Smooth muscle cell (in vitro differentiated cells): ENCODE measurements at regions not wholly inside any gene's neighbourhood (a gene's known extent, or its start where the extent isn't known, plus 50 kb on each side); places are given as distances from the start of the nearest gene placed in this dataset.

Experiments used
- DNase-seq: peaks from one replicate; lab custom pipeline; 2025; ENCODE audit not compliant: unreplicated experiment; lab: John Stamatoyannopoulos, UW
- H2AFZ ChIP-seq: fragments of 200-600 bp; sonication (generic); 2 replicates; pipeline ENCODE4 v1.6.0; 2016; ENCODE audit warnings: antibody characterized with exemption, low read depth, mild to moderate bottlenecking
- H3F3A ChIP-seq: fragments of 200-600 bp; sonication (generic); 2 replicates; pipeline ENCODE4 v1.6.0; 2017; ENCODE audit warnings: antibody characterized with exemption, low read depth
- H3K27ac ChIP-seq: fragments of 200-600 bp; sonication (generic); 2 replicates; pipeline ENCODE4 v1.5.1; 2016; ENCODE audit warnings: low read depth, mild to moderate bottlenecking
- H3K27me3 ChIP-seq: fragments of 200-600 bp; sonication (generic); 2 replicates; pipeline ENCODE4 v1.6.1; 2016; ENCODE audit warnings: low read depth, mild to moderate bottlenecking
- H3K36me3 ChIP-seq: fragments of 200-600 bp; sonication (generic); 2 replicates; pipeline ENCODE4 v1.5.1; 2016; ENCODE audit warnings: low read depth
- H3K4me1 ChIP-seq: fragments of 200-600 bp; sonication (generic); 2 replicates; pipeline ENCODE4 v1.5.1; 2016; ENCODE audit warnings: low read depth
- H3K4me2 ChIP-seq: fragments of 200-600 bp; sonication (generic); 2 replicates; pipeline ENCODE4 v1.6.0; 2016; ENCODE audit warnings: mild to moderate bottlenecking
- H3K4me3 ChIP-seq: fragments of 200-600 bp; sonication (generic); 2 replicates; pipeline ENCODE4 v1.5.1; 2016; ENCODE audit warnings: mild to moderate bottlenecking
- H3K79me2 ChIP-seq: fragments of 200-600 bp; sonication (generic); 2 replicates; pipeline ENCODE4 v1.6.0; 2016; ENCODE audit warnings: low read depth, mild to moderate bottlenecking
- H3K9ac ChIP-seq: fragments of 200-600 bp; sonication (generic); 2 replicates; pipeline ENCODE4 v1.6.0; 2016; ENCODE audit warnings: low read depth
- H3K9me3 ChIP-seq: fragments of 200-600 bp; sonication (generic); replicated peaks from 2 replicates; pipeline ENCODE4 v1.5.1; 2016; ENCODE audit warnings: low read depth
- H4K20me1 ChIP-seq: fragments of 200-600 bp; sonication (generic); 2 replicates; pipeline ENCODE4 v1.6.0; 2016; ENCODE audit warnings: low read depth
- WGBS: methylation state at CpG from one replicate; pipeline ENCODE4 v1.1.7; 2016; ENCODE audit warnings: low lambda C conversion rate; 5-methylcytosine and 5-hydroxymethylcytosine counted together
- TF ChIP-seq, protein P1 (sequence below): fragments of 200-600 bp; sonication (generic); IDR thresholded peaks from 2 replicates; pipeline ENCODE4 v1.5.1; 2017; ENCODE audit warnings: borderline replicate concordance, mild to moderate bottlenecking, antibody characterized with exemption; ENCODE audit not compliant: insufficient read depth, poor library complexity, severe bottlenecking

GRCh38 chr1:37332126-37332525, 142.3 kb upstream of the ZC3H12A start:
- H3K4me3 ChIP-seq: no peak overlapping the region
- no peaks in the 10 kb centered on the region for H4K20me1 ChIP-seq
- no peaks in the 10 kb centered on the region for H3F3A ChIP-seq
- H2AFZ ChIP-seq: no peak overlapping the region
- no peaks in the 10 kb centered on the region for H3K79me2 ChIP-seq
- H3K9ac ChIP-seq: no peak overlapping the region
- 94% methylated on average over 9 of the region's 9 CpGs for WGBS
- H3K9me3 ChIP-seq: no peaks in the 10 kb centered on the region
- no peak for DNase-seq
- TF ChIP-seq, protein P1, sequence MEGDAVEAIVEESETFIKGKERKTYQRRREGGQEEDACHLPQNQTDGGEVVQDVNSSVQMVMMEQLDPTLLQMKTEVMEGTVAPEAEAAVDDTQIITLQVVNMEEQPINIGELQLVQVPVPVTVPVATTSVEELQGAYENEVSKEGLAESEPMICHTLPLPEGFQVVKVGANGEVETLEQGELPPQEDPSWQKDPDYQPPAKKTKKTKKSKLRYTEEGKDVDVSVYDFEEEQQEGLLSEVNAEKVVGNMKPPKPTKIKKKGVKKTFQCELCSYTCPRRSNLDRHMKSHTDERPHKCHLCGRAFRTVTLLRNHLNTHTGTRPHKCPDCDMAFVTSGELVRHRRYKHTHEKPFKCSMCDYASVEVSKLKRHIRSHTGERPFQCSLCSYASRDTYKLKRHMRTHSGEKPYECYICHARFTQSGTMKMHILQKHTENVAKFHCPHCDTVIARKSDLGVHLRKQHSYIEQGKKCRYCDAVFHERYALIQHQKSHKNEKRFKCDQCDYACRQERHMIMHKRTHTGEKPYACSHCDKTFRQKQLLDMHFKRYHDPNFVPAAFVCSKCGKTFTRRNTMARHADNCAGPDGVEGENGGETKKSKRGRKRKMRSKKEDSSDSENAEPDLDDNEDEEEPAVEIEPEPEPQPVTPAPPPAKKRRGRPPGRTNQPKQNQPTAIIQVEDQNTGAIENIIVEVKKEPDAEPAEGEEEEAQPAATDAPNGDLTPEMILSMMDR: no peak
- no peaks in the 10 kb centered on the region for H3K4me1 ChIP-seq
- peaks cover 14% of the 10 kb centered on the region for H3K27me3 ChIP-seq
- no peak overlapping the region for H3K27ac ChIP-seq
- H3K4me2 ChIP-seq: no peak overlapping the region
- H3K36me3 ChIP-seq: no peaks in the 10 kb centered on the region

GRCh38 chr1:37338658-37339057, 135.7 kb upstream of the ZC3H12A start:
- no peaks in the 10 kb centered on the region for H3F3A ChIP-seq
- no peak overlapping the region for H3K27ac ChIP-seq
- no peaks in the 10 kb centered on the region for H4K20me1 ChIP-seq
- H3K4me1 ChIP-seq: no peaks in the 10 kb centered on the region
- peaks cover 7% of the 10 kb centered on the region for H3K27me3 ChIP-seq
- no peak overlapping the region for H3K4me2 ChIP-seq
- no peaks in the 10 kb centered on the region for H3K36me3 ChIP-seq
- no peaks in the 10 kb centered on the region for H3K79me2 ChIP-seq
- DNase-seq: no peak
- no peak overlapping the region for H3K9ac ChIP-seq
- no peak overlapping the region for H3K4me3 ChIP-seq
- WGBS: 89% methylated on average over 2 of the region's 2 CpGs
- no peaks in the 10 kb centered on the region for H3K9me3 ChIP-seq
- H2AFZ ChIP-seq: no peak overlapping the region
- TF ChIP-seq, protein P1: no peak

DNA sequence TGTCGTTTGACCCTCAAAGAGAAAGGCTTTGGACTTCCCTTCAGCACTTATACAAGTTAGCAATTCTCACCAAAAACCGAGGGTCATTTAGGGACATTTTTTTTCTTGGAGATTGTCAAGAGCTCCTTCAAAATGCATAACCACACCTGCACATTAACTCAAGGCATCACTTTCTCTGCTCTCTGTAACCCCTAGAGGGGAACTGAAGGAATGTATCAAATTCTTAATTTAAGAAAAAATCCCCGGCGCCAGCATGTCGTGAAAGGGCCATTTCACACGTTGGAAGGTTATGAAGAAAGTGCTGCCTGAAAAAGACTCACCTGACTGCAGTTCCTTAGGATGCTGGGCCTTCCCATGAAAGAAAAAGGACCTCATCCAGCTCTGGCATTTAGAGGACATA, 131.6 kb upstream of the ZC3H12A start:
- TF ChIP-seq, protein P1: no peak
- no peaks in the 10 kb centered on the region for H3K79me2 ChIP-seq

DNA sequence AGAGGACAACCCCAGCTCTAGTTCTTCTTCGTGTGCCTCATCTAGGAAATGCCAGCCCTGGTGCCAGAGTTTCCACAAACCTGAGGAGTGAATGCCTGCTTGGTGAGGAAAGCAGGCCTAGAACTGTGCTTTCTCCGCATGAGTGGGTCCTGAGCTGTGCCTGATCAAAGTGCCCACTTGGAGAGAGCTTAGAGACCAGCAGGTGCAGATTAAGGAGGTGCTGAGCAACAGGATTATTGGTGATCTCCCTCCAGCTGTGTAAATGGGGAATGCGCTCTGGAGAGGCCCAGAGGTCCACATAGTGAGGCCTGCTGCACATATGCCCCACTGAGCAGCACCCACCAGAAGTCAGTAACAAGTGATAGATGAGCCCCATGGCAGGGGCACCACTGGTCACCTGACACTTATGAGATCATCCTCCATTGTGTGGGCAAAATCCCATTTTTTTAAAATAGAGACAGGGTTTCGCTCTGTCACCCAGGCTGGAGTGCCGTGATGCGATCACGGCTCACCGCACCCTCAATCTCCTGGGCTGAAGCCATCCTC, 127.2 kb upstream of the ZC3H12A start:
- H3K4me1 ChIP-seq: no peaks in the 10 kb centered on the region
- no peak overlapping the region for H3K4me3 ChIP-seq
- no peaks in the 10 kb centered on the region for H3K79me2 ChIP-seq
- H3K27me3 ChIP-seq: peaks cover 3% of the 10 kb centered on the region
- TF ChIP-seq, protein P1: no peak
- no peak overlapping the region for H3K9ac ChIP-seq
- no peaks in the 10 kb centered on the region for H4K20me1 ChIP-seq
- no peak for DNase-seq
- WGBS: 87% methylated on average over 8 of the region's 8 CpGs
- no peaks in the 10 kb centered on the region for H3K36me3 ChIP-seq
- H3F3A ChIP-seq: no peaks in the 10 kb centered on the region
- H3K4me2 ChIP-seq: no peak overlapping the region
- no peaks in the 10 kb centered on the region for H3K9me3 ChIP-seq
- H2AFZ ChIP-seq: no peak overlapping the region
- H3K27ac ChIP-seq: no peak overlapping the region

More for the DNA sequence above, 131.6 kb upstream of the ZC3H12A start:
- Histone ChIP-seq H3F3A (no peaks in the 10 kb centered on the region), H3K9me3 (no peaks in the 10 kb centered on the region), H3K4me1 (no peaks in the 10 kb centered on the region), H3K9ac (no peak overlapping the region), H3K4me3 (no peak overlapping the region), H3K27ac (no peak overlapping the region), H2AFZ (no peak overlapping the region), H4K20me1 (no peaks in the 10 kb centered on the region), H3K36me3 (no peaks in the 10 kb centered on the region), H3K4me2 (no peak overlapping the region), H3K27me3 (peaks cover 4% of the 10 kb centered on the region)
- WGBS: 52% methylated on average over 6 of the region's 6 CpGs
- no peak for DNase-seq
